GM19239 (cell line): ENCODE measurements at regions not wholly inside any gene's neighbourhood (a gene's known extent, or its start where the extent isn't known, plus 50 kb on each side); places are given as distances from the start of the nearest gene placed in this dataset.
"Not testable (repeated sequence)": the region's sequence is repeated elsewhere in the genome, so short reads cannot be mapped to it uniquely, and the experiment has no call there.

Experiments used
- DNase-seq: peaks from one replicate; pipeline ENCODE4 v3.0.0; 2011; ENCODE audit warnings: low spot score; ENCODE audit not compliant: insufficient read length
- FAIRE-seq: peaks from 2 replicates; lab custom pipeline; 2011; peaks lifted over from hg19 to GRCh38; lab: Jason Lieb, UNC

DNA sequence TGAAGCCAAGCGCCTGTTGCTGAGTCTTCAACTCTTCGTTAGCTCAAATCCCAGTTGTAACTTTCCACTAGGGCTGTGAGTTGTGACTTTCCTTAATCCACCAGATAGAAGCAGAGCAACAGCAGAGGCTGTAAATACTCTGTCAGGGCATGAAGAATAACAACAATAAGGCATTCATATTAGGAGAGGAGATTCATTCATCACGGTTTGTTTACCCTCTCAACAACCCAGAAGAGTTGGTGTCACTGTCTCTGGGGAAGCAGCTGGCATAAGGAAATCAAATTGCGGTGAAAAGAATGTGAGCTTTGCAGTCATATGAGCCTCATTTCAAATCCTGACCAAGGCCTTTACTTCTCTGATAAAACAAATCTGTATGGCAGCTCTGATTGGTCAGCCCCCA, 184.8 kb downstream of the SHQ1 start:
- FAIRE-seq, result no peak
- no peak for DNase-seq

DNA sequence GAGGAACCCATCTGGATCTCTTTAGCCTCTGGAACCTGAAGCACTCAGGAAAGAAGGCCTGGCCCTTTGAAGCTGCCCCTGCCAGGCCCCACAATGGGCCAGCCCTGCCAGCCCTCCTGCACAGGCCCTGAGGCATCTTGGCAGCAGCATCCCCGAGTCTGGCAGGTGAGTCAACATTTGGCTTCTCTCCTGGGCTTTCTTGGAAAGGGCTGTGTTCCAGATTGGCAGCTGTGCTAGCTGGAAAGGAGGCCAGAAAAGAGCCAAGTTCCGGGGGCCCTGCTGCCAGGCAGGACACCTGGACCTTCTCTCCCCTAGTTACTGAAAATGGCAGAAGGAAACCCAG, 187.2 kb downstream of the SHQ1 start:
- DNase-seq (no peak), FAIRE-seq (no peak)

DNA sequence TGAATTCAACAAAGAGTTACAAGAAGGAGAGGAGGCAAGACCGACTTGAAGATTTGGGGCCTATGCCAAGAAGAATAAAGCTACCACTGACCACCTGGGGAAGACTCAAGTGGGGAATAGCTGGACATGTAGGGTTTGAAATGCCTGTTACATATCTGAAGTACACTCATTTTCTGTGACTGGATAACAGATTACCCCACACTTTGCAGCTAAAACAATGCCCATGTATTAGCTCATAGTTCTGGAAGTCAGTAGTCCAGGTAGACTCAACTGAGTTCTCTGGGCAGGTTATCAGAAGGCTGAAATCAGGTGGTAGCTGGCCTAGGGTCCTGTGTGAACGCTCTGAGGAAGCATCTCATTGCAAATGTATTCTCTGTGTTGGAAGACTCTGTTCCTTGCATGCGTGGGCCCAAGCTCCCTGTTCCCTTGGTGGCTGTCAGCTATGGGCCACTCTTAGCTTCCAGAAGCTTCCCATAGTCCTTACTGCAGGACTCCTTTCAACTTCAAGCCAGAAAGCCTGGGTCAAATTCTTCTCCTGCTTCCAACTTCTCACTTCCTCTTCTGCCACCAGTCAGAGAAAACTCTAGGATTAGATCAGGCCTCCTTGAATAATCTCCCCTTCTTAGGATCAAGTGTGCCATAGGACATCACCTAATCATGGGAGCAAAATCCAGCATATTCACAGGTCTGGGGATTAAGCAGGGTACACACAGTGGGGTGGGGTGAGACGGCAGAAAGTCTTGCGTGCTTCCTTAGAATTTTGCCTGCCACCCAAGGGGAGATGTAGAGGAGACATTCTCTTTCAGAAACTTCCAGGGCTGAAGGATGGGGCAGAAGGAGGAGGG, 187.8 kb downstream of the SHQ1 start:
- DNase-seq, result no peak

DNA sequence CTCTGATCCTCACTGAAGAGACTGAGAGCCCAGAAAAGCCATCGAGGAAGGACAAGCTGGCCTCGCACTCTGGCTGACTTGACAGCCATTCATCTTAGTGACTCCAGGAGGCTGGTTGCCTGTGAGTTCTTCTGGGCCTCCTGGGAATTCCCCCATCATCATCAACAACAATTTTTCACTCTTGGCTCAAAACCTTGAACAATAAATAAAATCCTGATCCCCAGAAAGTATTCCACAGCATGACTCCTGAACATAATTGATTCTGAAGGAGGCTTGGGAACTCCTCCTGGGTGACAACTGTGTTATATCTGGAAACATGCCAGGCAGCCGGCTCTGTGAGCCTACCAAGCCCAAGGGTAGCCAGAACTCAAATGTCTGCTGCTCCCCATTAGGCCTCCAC, 188.6 kb downstream of the SHQ1 start:
- DNase-seq (no peak), FAIRE-seq (no peak)

More for the DNA sequence above, 187.8 kb downstream of the SHQ1 start:
- FAIRE-seq, result no peak

DNA sequence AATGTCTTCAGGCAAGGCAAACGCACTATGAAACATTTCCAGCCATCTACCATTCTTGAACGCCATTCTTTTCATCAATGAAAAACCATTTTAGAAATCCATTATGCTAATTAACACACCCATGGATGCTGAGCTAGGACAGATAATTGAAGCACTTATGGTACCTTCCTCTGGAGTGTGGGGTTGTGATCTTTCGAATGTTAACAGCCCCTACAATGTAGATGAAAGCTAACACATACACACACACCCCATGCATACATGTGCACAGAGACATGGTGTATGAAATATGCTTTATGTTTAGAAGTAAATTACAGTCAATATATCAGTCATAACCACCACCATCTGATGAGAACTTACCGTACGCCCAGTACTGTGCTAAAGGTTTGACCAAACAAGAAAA, 189.1 kb downstream of the SHQ1 start:
- FAIRE-seq (no peak), DNase-seq (no peak)

DNA sequence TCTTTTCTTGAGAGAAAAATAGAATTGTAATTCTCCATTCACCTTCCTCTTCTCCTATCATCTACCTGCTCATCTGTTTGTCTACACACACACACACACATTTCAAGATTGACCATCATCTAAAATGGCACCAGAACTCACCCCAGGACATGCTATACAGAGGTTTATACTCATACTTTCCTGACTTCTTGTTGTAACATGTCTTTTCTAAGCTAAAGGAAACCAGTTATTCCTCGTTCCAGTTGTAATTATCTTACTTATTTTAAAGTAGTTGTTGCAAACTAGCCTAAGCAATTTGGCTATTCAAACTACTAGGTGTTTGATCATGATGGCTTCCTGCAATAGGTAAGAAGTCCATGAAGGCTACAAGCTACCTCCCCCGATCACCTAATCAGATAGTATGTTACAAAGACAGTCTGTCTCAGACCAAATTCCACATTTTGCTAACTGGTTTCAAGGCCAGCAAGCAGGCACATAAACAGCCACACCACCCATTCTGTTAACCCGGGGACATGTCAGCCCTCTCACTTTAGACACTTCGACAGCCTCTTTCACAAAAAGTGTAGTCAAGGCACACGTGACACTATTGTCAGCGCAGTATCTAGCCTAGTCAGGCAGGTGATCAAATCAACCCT, 189.7 kb downstream of the SHQ1 start:
- no peak for DNase-seq
- FAIRE-seq, result no peak

DNA sequence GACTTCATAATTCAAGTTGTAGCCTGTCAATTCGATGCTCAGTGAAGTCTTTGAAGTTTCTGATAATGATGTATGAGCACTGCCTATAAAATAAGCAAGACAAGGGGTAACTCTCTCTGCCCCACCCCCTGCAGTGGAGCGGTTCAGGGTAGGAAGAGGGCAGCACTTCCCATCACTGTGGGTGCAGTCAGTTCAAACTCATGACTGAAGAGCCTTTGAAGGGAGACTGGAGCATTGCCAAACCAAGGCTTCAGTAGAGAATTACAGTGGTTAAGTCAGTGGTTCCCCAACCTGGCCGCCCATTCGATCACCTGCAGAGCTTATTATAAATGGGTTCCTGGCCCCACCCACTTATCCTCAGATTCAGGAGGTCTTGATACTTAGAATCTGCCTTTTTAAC, 190.6 kb downstream of the SHQ1 start:
- FAIRE-seq (no peak), DNase-seq (no peak)

DNA sequence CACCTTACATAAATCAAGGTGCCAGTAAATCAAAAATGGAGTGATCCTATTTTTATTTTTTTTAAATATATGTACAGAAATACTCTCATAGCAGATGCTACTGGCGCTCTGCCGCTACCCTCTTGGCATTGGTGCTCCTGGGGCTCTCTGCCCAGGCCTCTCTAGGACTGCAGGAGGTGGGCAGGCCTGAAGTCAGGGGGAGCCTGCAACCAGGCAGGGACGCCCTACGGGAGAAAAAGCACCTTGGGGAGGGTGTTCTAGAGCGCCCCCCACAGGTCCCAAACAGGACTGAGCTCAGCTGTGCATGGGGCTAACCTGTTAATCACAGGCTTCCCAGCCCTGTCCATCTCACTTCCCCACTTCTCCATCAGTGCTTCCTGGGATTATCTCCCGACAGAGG, 192.5 kb downstream of the SHQ1 start:
- FAIRE-seq, result no peak

DNA sequence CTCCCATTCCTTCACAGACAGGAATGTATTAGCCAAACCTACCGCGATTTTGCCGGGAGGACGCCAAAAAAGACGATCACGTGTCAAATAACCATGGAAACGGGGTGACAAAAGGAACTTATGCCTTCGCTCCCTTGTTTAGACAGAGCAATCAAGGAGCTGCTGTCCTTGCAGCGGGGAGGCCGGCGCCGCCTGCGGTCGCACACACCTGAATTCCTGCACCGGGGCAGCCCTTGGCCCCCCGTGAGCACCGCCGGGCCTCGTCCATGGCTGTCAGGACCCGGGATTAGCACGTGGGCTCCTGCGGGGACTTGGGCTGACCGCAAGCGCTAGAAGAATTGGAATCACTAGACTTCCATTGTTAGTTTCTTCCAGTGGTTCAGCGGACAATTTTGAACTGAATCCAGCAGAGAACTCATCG, 193.1 kb downstream of the SHQ1 start:
- FAIRE-seq (no peak), DNase-seq (no peak)

More for the DNA sequence above, 192.5 kb downstream of the SHQ1 start:
- DNase-seq, result no peak

DNA sequence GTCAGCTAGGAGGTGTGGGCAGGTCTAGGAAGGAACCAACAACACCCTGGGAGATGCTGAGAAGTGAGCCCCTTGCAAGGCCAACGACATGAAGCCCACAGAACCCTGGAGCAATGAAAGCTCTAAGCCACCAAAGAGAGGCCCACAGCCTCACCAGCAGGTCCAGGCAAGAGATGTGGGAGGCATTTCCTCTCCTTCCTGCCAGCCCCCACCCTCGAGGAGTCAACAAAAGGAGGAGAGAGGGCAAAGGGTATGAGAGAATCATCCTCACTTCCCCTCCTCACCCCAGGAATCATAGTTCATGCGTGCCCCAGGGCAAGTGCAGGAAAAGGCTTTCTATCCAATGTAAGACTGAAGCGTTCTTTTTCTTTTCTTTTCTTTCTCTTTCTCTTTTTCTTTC, 195.8 kb downstream of the SHQ1 start:
- DNase-seq (no peak), FAIRE-seq (no peak)

DNA sequence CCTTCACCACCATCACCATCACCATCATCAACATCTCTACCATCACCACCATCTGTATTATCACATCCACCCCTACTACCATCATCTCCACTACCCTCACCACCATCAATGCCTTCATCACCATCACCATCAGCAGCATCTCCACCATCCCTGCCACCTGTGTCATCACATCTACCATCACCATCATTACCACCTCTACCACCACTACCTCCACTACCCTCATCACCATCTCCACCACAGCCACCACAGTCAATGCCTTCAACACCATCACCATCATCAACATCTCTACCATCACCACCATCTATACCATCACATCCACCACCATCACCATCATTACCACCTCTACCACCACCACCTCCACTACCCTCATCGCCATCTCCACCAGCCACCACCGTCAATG, 196.7 kb downstream of the SHQ1 start:
- DNase-seq (no peak), FAIRE-seq (no peak)

DNA sequence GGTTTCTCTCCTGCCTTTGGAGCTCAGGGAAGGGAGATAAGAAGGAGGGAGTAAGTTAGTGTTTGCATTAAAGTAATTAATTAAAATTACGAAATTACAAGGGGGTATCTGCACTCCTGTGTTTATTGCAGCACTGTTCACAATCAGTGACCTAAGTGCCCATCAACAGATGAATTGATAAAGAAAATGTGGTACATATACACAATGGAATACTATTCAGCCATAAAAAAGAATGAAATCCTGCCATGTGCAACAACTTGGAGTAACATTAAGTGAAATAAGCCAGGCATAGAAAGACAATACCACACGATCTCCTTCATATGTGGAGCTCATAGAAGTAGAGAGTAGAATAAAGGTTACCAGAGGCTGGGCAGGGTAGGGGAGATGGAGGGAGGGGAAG, 202.0 kb downstream of the SHQ1 start:
- no peak for FAIRE-seq
- no peak for DNase-seq

DNA sequence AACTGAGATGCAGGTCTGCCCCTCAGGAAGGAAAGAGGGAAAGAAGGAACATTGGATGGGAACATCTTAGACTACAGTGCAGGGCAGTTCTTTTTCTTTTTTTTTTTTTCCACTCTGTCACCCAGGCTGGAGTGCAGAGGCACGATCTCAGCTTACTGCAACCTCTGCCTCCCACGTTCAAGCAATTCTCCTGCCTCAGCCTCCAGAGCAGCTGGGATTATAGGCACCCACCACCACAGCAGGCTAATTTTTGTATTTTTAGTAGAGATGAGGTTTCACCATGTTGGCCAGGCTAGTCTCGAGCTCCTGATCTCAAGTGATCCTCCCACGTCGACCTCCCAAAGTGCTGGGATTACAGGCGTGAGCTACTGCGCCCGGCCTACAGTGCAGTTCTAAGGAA, 204.6 kb downstream of the SHQ1 start:
- not testable (repeated sequence) for DNase-seq, FAIRE-seq

DNA sequence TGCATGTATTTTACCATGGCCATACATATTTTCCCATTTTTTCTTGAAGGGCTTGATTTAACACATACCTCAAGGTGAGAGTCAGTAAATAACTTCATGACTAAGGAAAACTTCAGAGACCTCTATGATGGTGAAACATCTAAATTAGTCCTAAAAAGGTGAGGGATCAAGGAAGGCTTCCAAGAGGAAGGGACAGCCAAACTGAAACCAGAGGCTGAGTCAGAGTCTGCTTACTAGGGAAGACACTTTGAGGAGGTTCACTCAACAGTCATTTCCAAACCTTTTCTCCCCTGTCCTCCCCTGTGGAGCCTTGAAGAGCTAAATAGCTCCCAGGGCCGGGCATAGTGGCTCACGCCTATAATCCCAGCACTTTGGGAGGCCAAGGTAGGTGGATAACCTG, 206.6 kb downstream of the SHQ1 start:
- FAIRE-seq, result no peak

DNA sequence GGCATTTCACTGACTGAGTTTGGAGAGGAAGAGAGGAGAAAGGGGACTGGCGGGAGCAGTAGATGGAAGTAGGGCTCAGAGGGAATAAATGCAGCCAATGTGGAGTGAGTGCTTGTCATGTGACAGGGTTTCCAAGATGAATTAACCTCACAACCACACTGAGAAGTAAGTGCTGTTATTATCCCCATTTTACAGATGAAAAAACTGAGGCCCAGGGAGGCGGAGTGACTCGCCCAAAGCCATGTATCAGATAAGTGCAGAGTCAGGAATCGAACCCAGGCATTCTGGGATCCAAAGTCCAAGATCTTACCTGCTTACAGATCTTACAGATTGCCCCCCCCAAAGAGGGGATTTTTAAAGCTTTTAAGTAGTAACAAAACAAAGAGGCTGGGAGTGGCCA, 207.2 kb downstream of the SHQ1 start:
- DNase-seq, result no peak
- no peak for FAIRE-seq

More for the DNA sequence above, 206.6 kb downstream of the SHQ1 start:
- DNase-seq, result no peak

DNA sequence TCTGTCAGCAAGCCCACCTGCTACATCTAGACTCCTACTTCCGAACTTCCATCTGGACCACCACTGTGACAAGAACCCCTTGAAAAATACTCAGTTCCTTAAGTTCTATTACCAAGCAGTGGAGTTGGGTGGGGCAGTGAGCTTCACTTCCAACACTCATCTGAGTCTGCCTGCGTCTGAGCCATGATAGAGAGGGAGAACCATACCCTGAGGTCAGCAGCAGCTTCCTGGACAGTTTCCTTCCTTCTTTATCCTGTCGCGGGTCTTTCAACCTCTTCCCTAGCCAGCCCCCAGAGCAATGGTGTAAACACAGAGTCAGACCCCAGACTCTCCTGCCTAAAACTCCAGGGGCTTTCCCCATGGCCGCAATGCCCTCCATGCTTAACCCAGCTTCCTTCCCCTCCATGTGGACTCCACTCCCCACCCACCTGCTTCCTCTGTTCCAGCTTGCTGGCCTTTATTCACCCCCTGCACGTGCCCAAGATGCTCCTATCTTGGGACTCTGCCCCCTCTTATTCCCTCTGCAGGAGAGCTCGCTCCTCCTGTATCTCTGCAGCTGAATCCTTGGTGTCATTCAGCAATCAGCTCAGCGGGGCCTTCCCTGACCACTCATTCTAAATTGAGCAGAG, 211.2 kb downstream of the SHQ1 start:
- FAIRE-seq, result no peak
- DNase-seq, result no peak

DNA sequence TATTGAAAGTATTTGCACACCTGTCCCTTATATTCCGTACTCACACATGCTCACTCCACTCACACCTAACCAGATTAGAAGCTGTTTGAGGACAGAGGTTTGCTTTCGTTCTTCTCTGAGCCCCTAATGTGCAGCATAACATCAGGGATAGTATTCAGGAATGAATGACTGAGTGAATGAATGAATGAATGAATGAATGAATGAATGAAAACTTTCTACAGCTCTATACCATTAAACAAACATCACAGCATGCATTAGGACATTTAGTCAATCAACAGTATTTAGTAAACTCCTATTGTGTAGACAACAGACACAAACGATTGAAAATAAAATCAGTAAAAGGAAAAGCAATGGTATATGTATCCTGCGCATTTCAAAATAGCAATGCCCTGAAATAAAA, 212.7 kb downstream of the SHQ1 start:
- DNase-seq (no peak), FAIRE-seq (no peak)

DNA sequence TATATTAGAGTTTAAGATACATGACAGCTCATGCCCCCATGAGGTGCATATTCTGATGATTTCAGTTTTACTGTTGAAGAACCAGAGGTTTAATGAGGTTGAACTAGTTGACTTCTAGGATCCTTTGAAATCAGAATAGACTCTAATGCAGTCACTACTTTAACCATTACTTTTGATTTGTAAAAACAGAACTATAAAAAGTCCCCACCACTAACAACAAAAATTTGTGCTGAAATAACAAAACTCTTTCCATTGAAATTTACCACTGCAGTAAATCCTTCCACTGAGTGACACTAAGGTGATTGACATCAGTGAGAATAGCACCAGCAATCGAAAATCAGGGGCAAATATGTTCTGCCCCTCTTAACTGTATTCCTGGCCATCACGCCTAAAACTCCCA, 214.1 kb downstream of the SHQ1 start:
- FAIRE-seq, result no peak
- DNase-seq, result no peak

DNA sequence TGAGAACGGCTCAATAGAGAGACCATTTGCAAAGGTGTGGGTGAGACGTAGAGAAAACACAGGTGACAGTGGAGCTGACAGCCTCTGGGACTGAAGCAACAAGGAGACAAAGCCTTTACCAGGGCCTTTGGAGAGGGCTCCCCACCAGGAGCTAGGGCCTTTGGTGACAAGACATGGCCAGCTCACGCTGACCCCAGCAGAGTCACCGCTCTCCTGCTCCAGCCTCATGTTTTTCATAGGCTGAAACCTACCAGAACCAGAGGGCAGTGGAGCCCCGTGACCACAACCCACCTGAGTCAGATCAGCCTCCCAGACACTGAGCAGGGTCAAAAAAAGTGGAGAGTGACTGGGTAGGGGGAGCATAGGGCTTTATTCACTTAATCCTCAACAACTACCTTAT, 214.7 kb downstream of the SHQ1 start:
- DNase-seq, result no peak
- FAIRE-seq, result no peak

DNA sequence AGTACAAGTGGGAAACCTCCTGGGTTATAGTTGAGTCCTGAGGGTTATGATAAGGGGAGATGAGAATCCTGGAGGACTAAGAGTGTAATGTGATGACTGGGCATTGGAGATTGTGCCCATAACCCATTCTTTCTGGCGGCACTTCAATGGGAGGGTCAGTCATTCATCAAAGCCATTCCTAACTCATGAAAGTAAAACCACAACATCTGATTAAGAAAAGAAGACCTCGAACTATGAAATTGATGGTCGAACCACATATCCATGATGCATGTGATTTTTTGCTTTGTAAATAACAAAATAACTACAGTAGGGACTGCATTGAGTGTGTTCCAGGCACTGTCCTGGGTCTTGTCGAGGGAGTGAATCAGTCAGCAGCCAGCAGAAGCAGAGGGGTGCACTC, 215.1 kb downstream of the SHQ1 start:
- DNase-seq (no peak), FAIRE-seq (no peak)

DNA sequence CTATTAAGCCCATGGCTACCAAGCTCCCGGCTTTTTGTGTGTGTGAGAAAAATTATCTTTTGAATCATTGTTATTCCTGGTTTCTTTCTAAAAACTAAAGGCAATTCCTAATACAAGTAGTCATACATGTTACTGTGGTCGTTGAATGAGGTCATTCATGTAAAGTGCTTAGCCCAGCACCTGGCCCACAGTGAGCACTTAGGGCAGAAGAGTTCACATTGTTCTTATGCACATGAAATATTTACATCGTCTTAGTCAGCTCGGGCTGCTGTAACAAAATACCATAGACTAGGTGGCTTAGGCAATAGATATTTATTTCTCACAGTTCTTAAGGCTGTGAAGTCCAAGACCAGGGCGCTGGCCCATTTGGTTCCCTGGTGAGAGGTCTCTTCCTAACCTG, 216.1 kb downstream of the SHQ1 start:
- FAIRE-seq (no peak), DNase-seq (no peak)

DNA sequence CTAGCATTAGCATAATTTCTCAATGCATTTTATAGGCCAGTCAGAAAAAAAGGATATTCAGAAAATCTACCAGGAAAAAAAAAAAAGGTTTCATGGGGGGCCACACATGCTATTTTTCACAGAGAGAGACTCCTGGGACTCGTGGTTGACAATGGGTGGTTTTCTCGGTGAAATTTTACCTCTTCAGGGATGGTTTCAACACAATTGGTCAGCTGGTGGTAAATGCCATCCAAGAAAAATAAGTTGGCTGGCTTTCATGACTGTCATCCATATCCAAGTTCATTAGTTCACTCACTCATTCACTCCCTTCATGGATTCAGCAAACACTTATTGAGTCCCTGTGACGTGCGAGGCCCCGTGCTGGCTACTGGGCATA, 217.3 kb downstream of the SHQ1 start:
- no peak for DNase-seq
- FAIRE-seq, result no peak
